Sigmoid colon (tissue), 6 donors: ENCODE measurements at regions not wholly inside any gene's neighbourhood (a gene's known extent, or its start where the extent isn't known, plus 50 kb on each side); places are given as distances from the start of the nearest gene placed in this dataset.

Source experiments
- DNase-seq: peaks from one replicate; pipeline ENCODE4 v3.0.0-alpha.2; 2019
- H3K27ac ChIP-seq, 4 donors: fragments of 200-600 bp; sonication (generic); one replicate each; pipeline ENCODE4 v1.5.1; 2016 to 2019; ENCODE audit warnings: mild to moderate bottlenecking in 1 of 4
- H3K27me3 ChIP-seq, 3 donors: fragments of 200-600 bp; sonication (generic); one replicate each; pipeline ENCODE4 v1.5.1; 2019; ENCODE audit warnings: mild to moderate bottlenecking in 1 of 3
- H3K36me3 ChIP-seq, 4 donors: fragments of 200-600 bp; sonication (generic); one replicate each; pipeline ENCODE4 v1.5.1; 2016 to 2019
- H3K4me1 ChIP-seq, 4 donors: fragments of 200-600 bp; sonication (generic); one replicate each; pipeline ENCODE4 v1.5.1; 2017 to 2019
- H3K4me3 ChIP-seq, 4 donors: fragments of 200-600 bp; sonication (generic); one replicate each; pipeline ENCODE4 v1.5.1; 2017 to 2019; ENCODE audit warnings: mild to moderate bottlenecking in 2 of 4, moderate library complexity in 1 of 4
- H3K9me3 ChIP-seq, 4 donors: fragments of 200-600 bp in 3 of 4; sonication (generic) in 3 of 4; one replicate each; pipeline versions ENCODE4 v1.5.1 to v1.6.1; 2013 to 2019
- EP300 ChIP-seq, 4 donors: sonication (generic); formaldehyde crosslinking; IDR thresholded peaks; one replicate each; pipeline ENCODE4 v1.6.1; 2017; ENCODE audit warnings: antibody characterized with exemption in 4 of 4
- POLR2A ChIP-seq, 2 donors: fragments of 450-650 bp; IDR thresholded peaks; one replicate each; pipeline ENCODE4 v1.6.1; 2016; ENCODE audit warnings: antibody characterized with exemption in 2 of 2, mild to moderate bottlenecking in 2 of 2, moderate library complexity in 2 of 2
- POLR2AphosphoS5 ChIP-seq, 4 donors: sonication (generic); formaldehyde crosslinking; IDR thresholded peaks; one replicate each; pipeline ENCODE4 v1.6.1; 2017; ENCODE audit warnings: antibody characterized with exemption in 4 of 4
- WGBS, 2 donors: extraction: QIAGEN DNeasy Blood & Tissue Kit; methylation state at CpG; one replicate each; pipeline ENCODE4 v1.1.7; 2013; 5-methylcytosine and 5-hydroxymethylcytosine counted together
- intact Hi-C: fragments of 100-400 bp; cut with DNase I; formaldehyde crosslinking; loops from one replicate; pipeline ENCODE4 v1.15.1; 2023
- TF ChIP-seq, protein P1 (sequence below), 4 experiments: fragments of 450-650 bp in 3 of 4; fragments of 200-600 bp in 1 of 4; IDR thresholded peaks; one replicate each; pipeline ENCODE4 v1.5.1; 2016 to 2019; ENCODE audit warnings: antibody characterized with exemption in 4 of 4, mild to moderate bottlenecking in 3 of 4, moderate library complexity in 2 of 4
- donor health status: healthy with polysubstance abuse.
- donor health status: healthy.

DNA sequence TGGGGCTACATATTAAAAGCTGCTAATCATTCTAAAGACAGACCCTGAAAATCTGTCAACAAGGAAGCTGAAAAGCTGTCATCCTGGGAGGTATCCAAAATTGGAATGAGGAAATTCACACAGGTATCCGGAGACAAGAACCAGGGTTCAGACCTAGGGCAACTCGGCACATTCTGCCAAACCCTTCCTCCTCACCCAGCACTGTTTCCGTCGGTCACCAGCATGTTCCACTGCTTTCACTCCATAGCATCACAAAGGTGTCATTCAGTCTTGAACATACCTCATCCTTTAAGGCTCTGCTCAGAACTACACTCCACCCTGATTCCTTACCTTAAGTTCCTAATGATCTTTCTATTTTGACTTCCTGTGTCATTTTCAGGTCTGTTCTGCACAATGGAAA, 153.1 kb upstream of the RASA1 start:
- WGBS, 2 donors = 83 to 87% methylated on average over 4 of the region's 4 CpGs
- no peak overlapping the region for H3K4me3 ChIP-seq
- intact Hi-C loops = no loop called here

DNA sequence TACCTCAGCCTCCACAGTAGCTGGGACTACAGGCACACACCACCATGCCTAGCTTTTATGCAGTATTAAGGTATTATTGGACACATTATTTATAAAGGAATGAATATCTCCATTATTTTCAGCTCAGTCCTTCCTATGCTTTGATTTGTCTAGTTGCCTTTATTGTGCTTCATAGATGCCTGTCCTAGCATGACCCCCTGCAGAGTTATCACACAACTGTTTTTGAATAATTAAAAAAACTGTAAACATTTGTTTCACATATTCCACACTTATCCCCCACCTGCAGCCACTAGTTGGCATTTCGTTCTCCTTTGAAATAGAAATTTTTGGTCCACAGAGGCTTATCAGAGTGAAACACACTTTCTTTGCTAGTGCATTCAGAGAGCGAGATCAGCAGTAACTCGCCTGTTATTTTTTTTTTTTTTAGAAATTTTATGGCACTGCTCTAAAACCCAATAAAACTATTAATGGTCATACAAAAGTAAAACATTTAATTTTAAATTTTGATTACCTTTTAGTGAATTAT, 151.8 kb upstream of the RASA1 start:
- no peak for DNase-seq
- H3K27me3 ChIP-seq = no peaks in the 10 kb centered on the region
- H3K27ac ChIP-seq = no peak overlapping the region
- no peaks in the 10 kb centered on the region for H3K36me3 ChIP-seq
- intact Hi-C loops = no loop called here
- no peaks in the 10 kb centered on the region for H3K9me3 ChIP-seq
- peaks cover 0 to 6% (median 0%) of the 10 kb centered on the region in 4 donors for H3K4me1 ChIP-seq
- TF ChIP-seq EP300 (IDR thresholded peaks at IDR 0.05) (no peak), POLR2AphosphoS5 (IDR thresholded peaks at IDR 0.05) (no peak), POLR2A (IDR thresholded peaks at IDR 0.05) (no peak)
- TF ChIP-seq, protein P1, sequence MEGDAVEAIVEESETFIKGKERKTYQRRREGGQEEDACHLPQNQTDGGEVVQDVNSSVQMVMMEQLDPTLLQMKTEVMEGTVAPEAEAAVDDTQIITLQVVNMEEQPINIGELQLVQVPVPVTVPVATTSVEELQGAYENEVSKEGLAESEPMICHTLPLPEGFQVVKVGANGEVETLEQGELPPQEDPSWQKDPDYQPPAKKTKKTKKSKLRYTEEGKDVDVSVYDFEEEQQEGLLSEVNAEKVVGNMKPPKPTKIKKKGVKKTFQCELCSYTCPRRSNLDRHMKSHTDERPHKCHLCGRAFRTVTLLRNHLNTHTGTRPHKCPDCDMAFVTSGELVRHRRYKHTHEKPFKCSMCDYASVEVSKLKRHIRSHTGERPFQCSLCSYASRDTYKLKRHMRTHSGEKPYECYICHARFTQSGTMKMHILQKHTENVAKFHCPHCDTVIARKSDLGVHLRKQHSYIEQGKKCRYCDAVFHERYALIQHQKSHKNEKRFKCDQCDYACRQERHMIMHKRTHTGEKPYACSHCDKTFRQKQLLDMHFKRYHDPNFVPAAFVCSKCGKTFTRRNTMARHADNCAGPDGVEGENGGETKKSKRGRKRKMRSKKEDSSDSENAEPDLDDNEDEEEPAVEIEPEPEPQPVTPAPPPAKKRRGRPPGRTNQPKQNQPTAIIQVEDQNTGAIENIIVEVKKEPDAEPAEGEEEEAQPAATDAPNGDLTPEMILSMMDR (IDR thresholded peaks at IDR 0.05) = no peak
- H3K4me3 ChIP-seq = no peak overlapping the region
- 70 to 80% methylated on average over 3 of the region's 3 CpGs for WGBS, 2 donors

More for the DNA sequence above, 153.1 kb upstream of the RASA1 start:
- TF ChIP-seq POLR2A (IDR thresholded peaks at IDR 0.05) (no peak), EP300 (IDR thresholded peaks at IDR 0.05) (no peak), POLR2AphosphoS5 (IDR thresholded peaks at IDR 0.05) (no peak)
- TF ChIP-seq, protein P1 (IDR thresholded peaks at IDR 0.05) = no peak
- Histone ChIP-seq H3K4me1 (no peaks in the 10 kb centered on the region), H3K9me3 (no peaks in the 10 kb centered on the region), H3K27ac (no peak overlapping the region), H3K36me3 (no peaks in the 10 kb centered on the region), H3K27me3 (no peaks in the 10 kb centered on the region)
- DNase-seq = no peak

DNA sequence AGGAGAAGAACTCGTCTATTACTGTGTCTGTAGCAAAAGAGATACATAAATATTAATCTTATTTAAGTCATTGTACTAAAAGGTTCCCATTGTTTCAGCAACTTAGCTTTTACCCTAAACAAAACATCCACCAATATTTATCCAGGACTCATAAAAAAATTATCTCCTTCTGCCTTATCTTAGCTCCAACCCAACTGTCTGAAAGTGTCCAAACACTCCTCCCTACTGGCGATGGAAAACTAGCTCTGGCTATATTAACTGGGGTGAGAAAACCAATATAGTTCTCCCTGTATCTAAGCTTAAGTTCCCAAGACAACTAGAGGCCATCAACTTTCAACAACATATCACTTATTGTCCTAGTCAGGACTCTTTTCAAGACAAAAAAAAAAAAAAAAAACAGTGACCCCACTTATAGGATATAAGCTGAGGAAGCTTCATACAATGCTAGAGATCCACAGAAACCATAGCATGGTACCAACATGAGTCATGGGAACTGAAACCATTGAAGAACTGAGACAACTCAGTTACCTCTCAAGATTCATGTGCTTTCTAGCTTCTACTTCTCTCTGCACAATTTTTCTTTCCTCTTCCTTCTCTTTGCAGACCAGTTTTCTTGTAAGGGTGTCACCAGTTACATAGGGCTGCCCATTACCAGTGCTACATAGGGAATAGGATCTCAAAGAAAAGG, 150.7 kb upstream of the RASA1 start:
- Histone ChIP-seq H3K4me1 (peaks cover 0 to 7% (median 0%) of the 10 kb centered on the region in 4 donors), H3K27ac (no peak overlapping the region), H3K36me3 (no peaks in the 10 kb centered on the region), H3K4me3 (no peak overlapping the region), H3K9me3 (no peaks in the 10 kb centered on the region), H3K27me3 (no peaks in the 10 kb centered on the region)
- intact Hi-C loops = no loop called here
- DNase-seq = no peak
- WGBS, 2 donors = 55 to 72% methylated on average over 2 of the region's 2 CpGs
- TF ChIP-seq POLR2AphosphoS5 (IDR thresholded peaks at IDR 0.05) (no peak), POLR2A (IDR thresholded peaks at IDR 0.05) (no peak), EP300 (IDR thresholded peaks at IDR 0.05) (no peak)
- TF ChIP-seq, protein P1 (IDR thresholded peaks at IDR 0.05) = no peak

DNA sequence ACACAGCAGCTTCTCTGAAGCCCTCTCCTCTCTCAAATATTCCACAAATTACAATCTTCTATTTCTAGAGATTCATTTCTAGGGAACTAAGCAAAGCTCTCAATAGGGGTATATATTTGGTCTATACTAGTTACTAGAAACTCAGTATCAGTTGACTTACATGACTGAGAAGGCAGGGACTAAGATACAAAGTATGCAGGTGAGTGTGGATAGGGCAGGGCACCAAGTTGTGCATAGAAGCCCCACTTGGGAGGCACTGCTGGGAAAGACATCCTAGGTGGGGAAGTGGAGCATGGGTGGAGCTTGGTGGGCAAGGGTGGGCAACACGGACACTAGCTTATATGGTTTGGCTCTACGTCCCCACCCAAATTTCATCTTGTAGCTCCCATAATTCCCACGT, 148.1 kb upstream of the RASA1 start:
- no peaks in the 10 kb centered on the region for H3K9me3 ChIP-seq
- 93 to 95% methylated on average over 3 of the region's 3 CpGs for WGBS, 2 donors
- H3K36me3 ChIP-seq = no peaks in the 10 kb centered on the region
- no peak for DNase-seq
- intact Hi-C loops = no loop called here
- no peak overlapping the region for H3K27ac ChIP-seq
- no peak overlapping the region for H3K4me3 ChIP-seq
- peaks cover 0 to 5% (median 0%) of the 10 kb centered on the region in 3 donors for H3K27me3 ChIP-seq
- TF ChIP-seq EP300 (IDR thresholded peaks at IDR 0.05) = no peak
- H3K4me1 ChIP-seq = peaks cover 0 to 7% (median 0%) of the 10 kb centered on the region in 4 donors

DNA sequence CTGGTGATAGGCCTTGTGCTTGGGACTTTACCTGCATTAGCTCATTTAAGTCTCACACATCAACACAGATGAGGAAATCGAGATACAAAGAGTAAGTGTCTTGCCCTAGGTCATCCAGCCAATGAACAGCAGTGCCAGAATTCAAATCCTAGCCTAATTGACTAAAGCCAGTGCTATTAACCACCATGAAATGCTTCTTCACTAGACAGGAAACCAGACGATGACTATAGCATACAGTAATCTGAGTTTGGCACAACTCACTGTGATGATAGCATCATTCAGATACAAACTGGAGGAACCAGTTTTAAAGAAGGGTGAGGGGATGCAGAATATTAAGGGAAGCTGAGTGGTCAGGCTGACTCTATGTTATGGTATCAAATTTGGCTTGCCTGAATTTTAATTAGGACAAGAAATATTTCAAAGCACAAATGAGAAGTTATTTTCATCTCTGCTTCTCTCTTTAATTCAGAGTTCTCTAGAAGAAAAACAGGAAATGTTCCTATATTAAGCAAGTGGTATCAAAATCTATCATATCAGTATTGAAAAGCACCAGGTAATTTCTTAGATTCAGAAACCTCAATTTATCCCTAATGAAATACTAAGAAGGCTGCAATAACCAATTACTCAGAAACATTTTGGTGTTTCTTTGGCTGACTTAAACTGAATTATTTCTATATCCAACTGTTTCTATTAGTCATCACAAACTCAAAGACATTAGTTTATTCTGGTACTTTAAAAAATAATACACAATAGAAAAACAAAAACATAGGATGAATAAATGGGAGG, 147.0 kb upstream of the RASA1 start:
- Histone ChIP-seq H3K9me3 (no peaks in the 10 kb centered on the region), H3K36me3 (no peaks in the 10 kb centered on the region), H3K4me1 (peaks cover 0 to 7% (median 0%) of the 10 kb centered on the region in 4 donors), H3K27me3 (peaks cover 0 to 5% (median 0%) of the 10 kb centered on the region in 3 donors), H3K4me3 (no peak overlapping the region), H3K27ac (no peak overlapping the region)
- no peak for DNase-seq
- WGBS, 2 donors = 35 to 36% methylated on average over 2 of the region's 2 CpGs
- TF ChIP-seq EP300 (IDR thresholded peaks at IDR 0.05) (no peak), POLR2AphosphoS5 (IDR thresholded peaks at IDR 0.05) (no peak), POLR2A (IDR thresholded peaks at IDR 0.05) (no peak)
- TF ChIP-seq, protein P1 (IDR thresholded peaks at IDR 0.05) = no peak
- intact Hi-C loops = no loop called here
